ENCODE measurements at regions not wholly inside any gene's neighbourhood (a gene's known extent, or its start where the extent isn't known, plus 50 kb on each side); places are given as distances from the start of the nearest gene placed in this dataset.

DNA sequence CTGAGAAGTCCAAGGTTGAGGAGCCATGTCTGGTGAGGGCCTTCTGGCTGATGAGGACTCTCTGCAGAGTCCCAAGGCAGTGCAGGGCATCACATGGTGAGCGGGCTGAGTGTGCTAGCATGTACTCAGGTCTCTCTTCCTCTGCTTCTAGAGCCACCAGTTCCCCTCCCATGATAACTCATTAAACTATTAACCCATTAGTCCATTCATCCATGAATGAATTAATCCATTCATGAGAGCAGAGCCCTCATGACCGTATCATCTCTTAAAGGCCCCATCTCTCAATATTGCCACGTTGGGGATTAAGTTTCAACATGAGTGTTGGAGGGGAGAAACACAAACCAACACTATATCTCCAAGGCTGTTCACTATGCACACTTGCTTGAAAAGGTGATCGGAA lies 83.7 kb downstream of the TMEM30B start:
- DNase-seq (ENCODE audit: low spot score), result no peak
- TF ChIP-seq, protein P1, sequence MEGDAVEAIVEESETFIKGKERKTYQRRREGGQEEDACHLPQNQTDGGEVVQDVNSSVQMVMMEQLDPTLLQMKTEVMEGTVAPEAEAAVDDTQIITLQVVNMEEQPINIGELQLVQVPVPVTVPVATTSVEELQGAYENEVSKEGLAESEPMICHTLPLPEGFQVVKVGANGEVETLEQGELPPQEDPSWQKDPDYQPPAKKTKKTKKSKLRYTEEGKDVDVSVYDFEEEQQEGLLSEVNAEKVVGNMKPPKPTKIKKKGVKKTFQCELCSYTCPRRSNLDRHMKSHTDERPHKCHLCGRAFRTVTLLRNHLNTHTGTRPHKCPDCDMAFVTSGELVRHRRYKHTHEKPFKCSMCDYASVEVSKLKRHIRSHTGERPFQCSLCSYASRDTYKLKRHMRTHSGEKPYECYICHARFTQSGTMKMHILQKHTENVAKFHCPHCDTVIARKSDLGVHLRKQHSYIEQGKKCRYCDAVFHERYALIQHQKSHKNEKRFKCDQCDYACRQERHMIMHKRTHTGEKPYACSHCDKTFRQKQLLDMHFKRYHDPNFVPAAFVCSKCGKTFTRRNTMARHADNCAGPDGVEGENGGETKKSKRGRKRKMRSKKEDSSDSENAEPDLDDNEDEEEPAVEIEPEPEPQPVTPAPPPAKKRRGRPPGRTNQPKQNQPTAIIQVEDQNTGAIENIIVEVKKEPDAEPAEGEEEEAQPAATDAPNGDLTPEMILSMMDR (IDR thresholded peaks at IDR 0.05; ENCODE audit: borderline replicate concordance, control extremely low read depth, extremely low read depth, insufficient read depth, missing control alignments), result no peak
- in situ Hi-C loops (cut with MboI; ENCODE audit: low sequenced_read_pairs, unreplicated experiment), result no loop called here

DNA sequence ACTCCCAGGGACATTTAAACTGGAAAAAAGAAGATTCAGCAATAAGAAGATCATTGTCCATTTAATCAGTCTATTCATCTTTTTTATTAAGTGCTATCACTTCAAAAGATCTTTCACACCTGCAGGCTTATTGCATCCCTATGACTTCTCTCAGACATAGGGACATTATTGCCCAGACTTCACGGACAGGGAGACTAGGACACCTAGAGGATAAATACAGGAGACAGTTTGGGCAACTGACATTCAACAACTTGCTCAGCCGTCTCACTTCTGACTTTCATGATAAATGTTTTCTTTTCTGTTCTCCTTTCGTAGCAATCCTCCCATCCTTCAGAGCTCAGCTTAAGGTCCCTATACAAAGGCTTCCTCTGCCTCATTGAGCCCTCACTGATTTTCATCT lies 84.3 kb downstream of the TMEM30B start:
- DNase-seq (ENCODE audit: low spot score), result no peak
- TF ChIP-seq, protein P1 (IDR thresholded peaks at IDR 0.05; ENCODE audit: borderline replicate concordance, control extremely low read depth, extremely low read depth, insufficient read depth, missing control alignments), result no peak
- in situ Hi-C loops (cut with MboI; ENCODE audit: low sequenced_read_pairs, unreplicated experiment), result no loop called here

DNA sequence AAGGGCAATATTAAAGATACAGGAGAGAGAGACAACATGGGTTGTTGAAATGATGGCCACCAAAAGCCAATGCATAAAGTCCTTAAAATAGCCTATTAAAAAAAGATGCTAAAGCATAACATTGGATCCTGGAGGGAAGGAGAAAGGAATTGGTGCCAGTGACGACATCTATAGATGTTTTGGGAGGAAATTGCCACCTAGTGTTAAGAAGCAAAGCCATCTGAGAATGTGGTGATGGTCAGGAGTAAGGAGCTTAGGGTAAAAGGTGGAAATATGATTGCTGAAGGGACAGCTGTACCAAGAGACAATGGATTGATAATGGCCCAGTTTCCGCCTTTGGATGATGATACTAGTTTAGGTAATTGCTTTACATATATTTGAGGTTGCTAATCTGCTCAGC lies 85.1 kb downstream of the TMEM30B start:
- no peak for DNase-seq (ENCODE audit: low spot score)
- TF ChIP-seq, protein P1 (IDR thresholded peaks at IDR 0.05; ENCODE audit: borderline replicate concordance, control extremely low read depth, extremely low read depth, insufficient read depth, missing control alignments), result no peak
- in situ Hi-C loops (cut with MboI; ENCODE audit: low sequenced_read_pairs, unreplicated experiment), result no loop called here

DNA sequence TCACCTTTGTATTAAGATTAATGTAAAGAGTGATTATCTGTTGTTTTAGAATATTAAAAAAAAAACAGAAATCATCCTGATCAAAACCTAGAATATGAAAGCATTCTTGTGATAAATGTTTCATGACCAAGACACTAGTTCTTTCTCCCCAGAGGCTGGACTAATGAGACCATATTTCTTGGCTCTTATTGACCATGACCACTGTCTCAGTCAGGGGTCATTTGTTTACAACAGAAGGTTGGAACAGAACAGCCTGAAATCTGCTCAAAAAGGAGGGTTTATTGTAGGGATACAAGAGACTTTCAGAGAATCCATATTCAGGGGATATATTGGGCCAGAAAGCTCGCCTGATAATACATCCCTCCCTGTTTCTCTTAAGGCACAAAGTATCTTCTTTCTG lies 87.7 kb downstream of the TMEM30B start:
- TF ChIP-seq, protein P1 (IDR thresholded peaks at IDR 0.05; ENCODE audit: borderline replicate concordance, control extremely low read depth, extremely low read depth, insufficient read depth, missing control alignments), result no peak
- in situ Hi-C loops (cut with MboI; ENCODE audit: low sequenced_read_pairs, unreplicated experiment), result no loop called here
- no peak for DNase-seq (ENCODE audit: low spot score)

DNA sequence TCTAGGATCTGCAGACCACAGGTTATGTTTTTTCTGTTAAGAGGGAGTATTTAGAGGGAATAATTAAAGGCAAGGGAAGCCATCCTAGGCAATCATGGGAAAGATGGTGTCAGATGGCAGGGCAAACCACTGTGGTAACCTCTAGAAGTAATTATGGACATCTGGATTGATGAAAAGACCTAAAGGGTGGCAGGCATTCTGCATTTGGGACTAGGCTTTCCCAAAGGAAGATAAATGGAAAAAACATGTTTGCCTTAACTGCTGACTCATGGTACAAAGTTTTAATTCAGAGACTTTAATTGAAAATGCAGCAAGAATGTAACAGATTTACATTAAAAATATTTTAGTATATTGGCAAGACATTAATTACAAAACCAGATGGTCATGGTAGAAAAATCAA lies 88.1 kb downstream of the TMEM30B start:
- in situ Hi-C loops (cut with MboI; ENCODE audit: low sequenced_read_pairs, unreplicated experiment), result no loop called here
- DNase-seq (ENCODE audit: low spot score), result no peak
- TF ChIP-seq, protein P1 (IDR thresholded peaks at IDR 0.05; ENCODE audit: borderline replicate concordance, control extremely low read depth, extremely low read depth, insufficient read depth, missing control alignments), result no peak

DNA sequence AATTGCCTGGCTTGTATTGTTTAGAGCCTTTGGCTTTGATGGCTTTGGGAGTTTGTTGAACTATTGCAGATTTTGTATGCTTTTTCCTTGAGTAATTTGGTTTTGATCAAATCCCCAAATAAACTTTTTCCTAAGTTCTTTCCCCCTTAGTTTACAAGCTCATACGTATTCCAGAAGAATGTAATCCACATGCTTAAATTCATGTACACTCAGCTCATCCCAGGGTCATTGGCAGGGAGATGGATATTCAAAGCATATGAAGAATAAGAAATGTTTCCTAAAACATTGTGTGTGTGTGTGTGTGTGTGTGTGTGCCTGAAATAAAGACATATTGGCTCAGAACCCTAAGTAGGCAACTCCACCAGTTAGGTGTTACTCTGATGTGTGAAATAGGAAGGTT lies 89.4 kb downstream of the TMEM30B start:
- TF ChIP-seq, protein P1 (IDR thresholded peaks at IDR 0.05; ENCODE audit: borderline replicate concordance, control extremely low read depth, extremely low read depth, insufficient read depth, missing control alignments), result no peak

DNA sequence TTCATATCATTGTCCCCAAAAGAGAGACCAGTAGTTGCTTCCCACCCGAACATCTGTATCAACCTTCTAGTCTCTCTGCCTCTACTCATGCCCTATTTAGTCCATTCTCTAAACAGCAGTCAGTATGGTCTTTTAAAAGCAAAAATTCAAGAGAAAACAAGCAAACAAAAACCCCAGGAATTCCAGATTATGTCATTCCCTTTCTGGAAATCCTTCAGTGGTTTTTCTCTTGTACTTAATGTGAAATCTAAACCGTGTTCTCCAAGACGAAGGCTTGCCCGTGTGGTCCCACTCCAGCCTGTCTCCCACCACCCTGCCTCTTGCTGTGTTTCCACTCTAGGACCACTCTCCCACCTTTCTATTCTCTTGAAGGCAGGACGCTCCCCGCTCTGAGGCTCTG lies 90.8 kb downstream of the TMEM30B start:
- DNase-seq (ENCODE audit: low spot score), result no peak
- in situ Hi-C loops (cut with MboI; ENCODE audit: low sequenced_read_pairs, unreplicated experiment), result no loop called here
- TF ChIP-seq, protein P1 (IDR thresholded peaks at IDR 0.05; ENCODE audit: borderline replicate concordance, control extremely low read depth, extremely low read depth, insufficient read depth, missing control alignments), result no peak

More for the DNA sequence above, 89.4 kb downstream of the TMEM30B start:
- in situ Hi-C loops (cut with MboI; ENCODE audit: low sequenced_read_pairs, unreplicated experiment), result no loop called here
- no peak for DNase-seq (ENCODE audit: low spot score)
